OCI-LY3 (cell line): ENCODE measurements at regions not wholly inside any gene's neighbourhood (a gene's known extent, or its start where the extent isn't known, plus 50 kb on each side); places are given as distances from the start of the nearest gene placed in this dataset.

ENCODE experiments used
- EZH2phosphoT487 ChIP-seq: fragments of 200-600 bp; shearing (Covaris generic); IDR thresholded peaks from 2 replicates; pipeline ENCODE4 v1.6.1; 2018; ENCODE audit warnings: antibody characterized with exemption, mixed run types, low read depth
- TF ChIP-seq, protein P1 (sequence below): fragments of 200-600, 300-600 bp; sonication (generic); IDR thresholded peaks from 2 replicates; pipeline ENCODE4 v1.5.1; 2014; ENCODE audit warnings: antibody characterized with exemption, low read length, low read depth

DNA sequence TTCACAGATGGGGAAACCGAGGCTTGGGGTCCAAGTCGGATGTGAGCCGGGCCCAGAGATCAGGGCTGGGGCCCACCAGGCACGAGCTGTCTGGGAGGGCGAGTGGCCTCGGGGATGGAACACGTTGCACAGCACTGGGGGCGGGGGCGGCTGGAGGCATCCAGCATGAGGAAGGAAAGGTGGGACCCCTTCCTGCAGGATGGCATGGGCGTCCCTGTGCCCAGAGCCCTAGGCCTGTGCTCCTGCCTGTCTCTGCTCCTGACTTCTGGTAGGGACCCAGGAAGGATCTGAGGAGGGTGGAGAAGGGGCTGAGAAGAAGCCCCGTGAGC lies 183.4 kb downstream of the KIF26A start:
- TF ChIP-seq EZH2phosphoT487, result no peak
- TF ChIP-seq, protein P1, sequence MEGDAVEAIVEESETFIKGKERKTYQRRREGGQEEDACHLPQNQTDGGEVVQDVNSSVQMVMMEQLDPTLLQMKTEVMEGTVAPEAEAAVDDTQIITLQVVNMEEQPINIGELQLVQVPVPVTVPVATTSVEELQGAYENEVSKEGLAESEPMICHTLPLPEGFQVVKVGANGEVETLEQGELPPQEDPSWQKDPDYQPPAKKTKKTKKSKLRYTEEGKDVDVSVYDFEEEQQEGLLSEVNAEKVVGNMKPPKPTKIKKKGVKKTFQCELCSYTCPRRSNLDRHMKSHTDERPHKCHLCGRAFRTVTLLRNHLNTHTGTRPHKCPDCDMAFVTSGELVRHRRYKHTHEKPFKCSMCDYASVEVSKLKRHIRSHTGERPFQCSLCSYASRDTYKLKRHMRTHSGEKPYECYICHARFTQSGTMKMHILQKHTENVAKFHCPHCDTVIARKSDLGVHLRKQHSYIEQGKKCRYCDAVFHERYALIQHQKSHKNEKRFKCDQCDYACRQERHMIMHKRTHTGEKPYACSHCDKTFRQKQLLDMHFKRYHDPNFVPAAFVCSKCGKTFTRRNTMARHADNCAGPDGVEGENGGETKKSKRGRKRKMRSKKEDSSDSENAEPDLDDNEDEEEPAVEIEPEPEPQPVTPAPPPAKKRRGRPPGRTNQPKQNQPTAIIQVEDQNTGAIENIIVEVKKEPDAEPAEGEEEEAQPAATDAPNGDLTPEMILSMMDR, result no peak
